Endothelial cell of umbilical vein (primary cell): ENCODE measurements at regions not wholly inside any gene's neighbourhood (a gene's known extent, or its start where the extent isn't known, plus 50 kb on each side); places are given as distances from the start of the nearest gene placed in this dataset.

Experiments
- BruUV-seq: library from RNA; stranded (reverse); fragments of 400-500 nt; replicated peaks from 2 replicates; lab custom pipeline; 2021; lab: Mats Ljungman, UMichigan
- CTCF ChIA-PET: fragments of 300-600, 350-600 bp; sonication (Branson Sonifier 250); formaldehyde crosslinking; loops from one replicate; lab custom pipeline; 2021; ENCODE audit warnings: antibody characterized with exemption, inconsistent platforms; lab: Charles Lee
- POLR2A ChIA-PET: fragments of 300-600, 350-600 bp; sonication (Branson Sonifier 250); formaldehyde crosslinking; loops from one replicate; lab custom pipeline; 2021; ENCODE audit warnings: antibody characterized with exemption, inconsistent platforms; lab: Charles Lee
- DNase-seq: peaks from one replicate; pipeline ENCODE4 v3.0.0-alpha.2; 2011; ENCODE audit warnings: low read depth, low spot score
- FAIRE-seq: peaks from 2 replicates; lab custom pipeline; 2011; peaks lifted over from hg19 to GRCh38; lab: Jason Lieb, UNC
- H2AFZ ChIP-seq: 2 replicates; pipeline ENCODE4 v1.6.0; 2012; ENCODE audit warnings: low read depth, low read length, control low read depth, inconsistent platforms
- H3K27ac ChIP-seq: 2 replicates; pipeline ENCODE4 v1.5.1; 2011; ENCODE audit warnings: low read depth, mild to moderate bottlenecking, control low read depth, low read length, moderate library complexity; ENCODE audit not compliant: insufficient read depth
- H3K27me3 ChIP-seq, 2 experiments: 2 replicates each; pipeline versions ENCODE4 v1.6.0 to v1.6.1; 2011; ENCODE audit warnings: low read length in 2 of 2, mixed read lengths in 1 of 2; ENCODE audit not compliant: control insufficient read depth in 2 of 2, insufficient read depth in 2 of 2
- H3K36me3 ChIP-seq, 2 experiments: 2 replicates in 1 of 2; 3 replicates in 1 of 2; pipeline ENCODE4 v1.5.1; 2011; ENCODE audit warnings: low read length in 2 of 2, mild to moderate bottlenecking in 1 of 2, moderate library complexity in 1 of 2; ENCODE audit not compliant: control insufficient read depth in 2 of 2, insufficient read depth in 2 of 2; ENCODE audit errors: extremely low read depth in 1 of 2
- H3K4me1 ChIP-seq: 3 replicates; pipeline ENCODE4 v1.5.1; 2011; ENCODE audit warnings: mild to moderate bottlenecking, low read length; ENCODE audit not compliant: control insufficient read depth, insufficient read depth; ENCODE audit errors: extremely low read depth
- H3K4me2 ChIP-seq: 2 replicates; pipeline ENCODE4 v1.6.1; 2011; ENCODE audit warnings: low read length, control low read depth, mixed read lengths; ENCODE audit not compliant: insufficient read depth
- H3K4me3 ChIP-seq, 3 experiments: fragments of 200-600 bp in 1 of 3; sonication (generic), shearing (Covaris generic) in 1 of 3; replicated peaks in 1 of 3; 2 replicates each; pipeline ENCODE4 v1.5.1; 2011 to 2016; ENCODE audit warnings: control low read depth in 3 of 3, low read length in 3 of 3, mild to moderate bottlenecking in 2 of 3, inconsistent platforms in 1 of 3, low read depth in 1 of 3, moderate library complexity in 1 of 3; ENCODE audit not compliant: insufficient read depth in 1 of 3
- H3K79me2 ChIP-seq: 2 replicates; pipeline ENCODE4 v1.6.0; 2012; ENCODE audit warnings: low read length, inconsistent platforms; ENCODE audit not compliant: control insufficient read depth, insufficient read depth
- H3K9ac ChIP-seq: replicated peaks from 2 replicates; pipeline ENCODE3; 2011; ENCODE audit warnings: low read length, control low read depth; ENCODE audit not compliant: insufficient read depth; ENCODE audit errors: extremely low read depth
- H3K9me1 ChIP-seq: replicated peaks from 3 replicates; pipeline ENCODE4 v1.6.0; 2011; ENCODE audit warnings: mild to moderate bottlenecking, low read length; ENCODE audit not compliant: control insufficient read depth, insufficient read depth; ENCODE audit errors: extremely low read depth
- H3K9me3 ChIP-seq: replicated peaks from 2 replicates; pipeline ENCODE4 v1.5.1; 2012; ENCODE audit warnings: low read length, inconsistent platforms; ENCODE audit not compliant: control insufficient read depth, insufficient read depth
- H4K20me1 ChIP-seq: replicated peaks from 2 replicates; pipeline ENCODE3; 2011; ENCODE audit warnings: mild to moderate bottlenecking, low read length; ENCODE audit not compliant: control insufficient read depth, insufficient read depth; ENCODE audit errors: extremely low read depth
- EZH2 ChIP-seq: IDR thresholded peaks from 2 replicates; pipeline ENCODE4 v1.6.1; 2012; ENCODE audit warnings: borderline replicate concordance, low read depth, mild to moderate bottlenecking, moderate library complexity, low read length, inconsistent platforms; ENCODE audit not compliant: severe bottlenecking
- FOS ChIP-seq: IDR thresholded peaks from 2 replicates; pipeline ENCODE4 v1.6.1; 2011; ENCODE audit warnings: mild to moderate bottlenecking, low read length, moderate library complexity, borderline replicate concordance; ENCODE audit not compliant: insufficient read depth
- GATA2 ChIP-seq: IDR thresholded peaks from 2 replicates; pipeline ENCODE4 v1.7.0; 2011; ENCODE audit warnings: low read depth, mild to moderate bottlenecking, moderate library complexity, mixed read lengths, low read length; ENCODE audit not compliant: insufficient read length, insufficient read depth
- JUN ChIP-seq: IDR thresholded peaks from 2 replicates; pipeline ENCODE4 v1.6.1; 2011; ENCODE audit warnings: borderline replicate concordance, low read depth; ENCODE audit not compliant: insufficient read length, insufficient read depth
- MYC ChIP-seq: IDR thresholded peaks from one replicate; pipeline ENCODE4 v1.6.1; 2011; ENCODE audit warnings: mild to moderate bottlenecking, low read depth, low read length
- POLR2A ChIP-seq: IDR thresholded peaks from 2 replicates; pipeline ENCODE4 v1.6.1; 2012; ENCODE audit warnings: low read depth, mild to moderate bottlenecking, control low read depth, low read length
- POLR2AphosphoS5 ChIP-seq: IDR thresholded peaks from 2 replicates; pipeline ENCODE4 v1.6.1; 2012; ENCODE audit warnings: low read depth, mild to moderate bottlenecking, control low read depth, low read length, moderate library complexity; ENCODE audit not compliant: insufficient read depth
- dilution Hi-C: fragments of 300-500 bp; cut with MboI; formaldehyde crosslinking; loops from one replicate; pipeline ENCODE4 v1.15.0; 2019; ENCODE audit warnings: low sequenced_read_pairs; ENCODE audit not compliant: extremely low pct_ligation_motif_present
- intact Hi-C: fragments of 100-400 bp; cut with micrococcal nuclease; formaldehyde crosslinking; loops from one replicate; pipeline ENCODE4 v1.10.0; 2022
- TF ChIP-seq, protein P1 (sequence below): IDR thresholded peaks from 2 replicates; pipeline ENCODE4 v1.6.1; 2011; ENCODE audit not compliant: insufficient read depth, insufficient read length
- TF ChIP-seq, protein P2 (sequence below), 2 donors: IDR thresholded peaks; 1 replicate in 1 of 2; 2 replicates in 1 of 2; pipeline ENCODE4 v1.5.1; 2011; ENCODE audit warnings: low read length in 2 of 2, mild to moderate bottlenecking in 2 of 2, moderate library complexity in 2 of 2, control low read depth in 1 of 2, inconsistent platforms in 1 of 2, low read depth in 1 of 2; ENCODE audit not compliant: insufficient read depth in 1 of 2; ENCODE audit errors: extremely low read depth in 1 of 2

DNA sequence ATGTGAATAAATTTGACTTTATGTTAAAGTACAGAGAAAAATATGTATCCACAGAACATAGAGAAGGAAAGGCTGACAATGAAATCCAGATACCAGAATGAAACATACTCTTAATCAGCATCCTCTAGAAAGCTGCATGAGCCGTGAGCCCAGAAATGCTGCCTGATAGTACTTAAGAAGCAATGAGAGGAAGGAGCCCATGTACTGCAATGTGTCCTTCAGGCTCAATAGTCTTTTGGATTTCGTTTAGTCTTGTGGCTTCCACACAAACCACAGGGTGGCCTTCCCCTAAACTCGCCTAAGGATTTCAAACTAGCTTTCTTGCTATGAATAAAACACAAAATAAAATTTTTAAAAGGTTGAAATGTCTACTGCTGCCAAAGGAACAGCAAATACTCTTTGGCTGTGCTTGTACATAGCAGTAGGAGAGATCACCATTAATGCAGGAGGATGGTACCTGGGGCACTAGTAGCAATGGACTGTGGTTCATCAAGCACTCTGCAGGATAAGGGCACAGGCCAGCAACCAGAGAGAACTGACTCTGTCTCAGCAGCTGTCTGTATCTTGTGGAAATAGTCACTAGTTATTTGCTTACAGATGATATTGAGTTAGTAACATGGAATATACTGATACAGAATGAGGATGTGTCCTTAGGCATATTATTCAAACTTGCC lies 988.3 kb upstream of the LRFN5 start:
- CTCF ChIA-PET: no interaction called here
- Histone ChIP-seq H3K27ac (no peak overlapping the region), H3K79me2 (no peaks in the 10 kb centered on the region), H3K4me3 (no peak overlapping the region), H3K4me1 (no peaks in the 10 kb centered on the region), H3K9me3 (peaks cover 3% of the 10 kb centered on the region), H3K4me2 (no peak overlapping the region), H3K27me3 (no peaks in the 10 kb centered on the region), H3K9me1 (no peaks in the 10 kb centered on the region), H3K9ac (no peak overlapping the region), H4K20me1 (no peaks in the 10 kb centered on the region), H3K36me3 (no peaks in the 10 kb centered on the region), H2AFZ (no peak overlapping the region)
- DNase-seq: no peak
- POLR2A ChIA-PET: no interaction called here
- no TSS peak for BruUV-seq
- intact Hi-C loops (no loop called here), dilution Hi-C loops (no loop called here)
- FAIRE-seq: no peak
- TF ChIP-seq FOS: no peak
- no peak for TF ChIP-seq POLR2A
- TF ChIP-seq, protein P1, sequence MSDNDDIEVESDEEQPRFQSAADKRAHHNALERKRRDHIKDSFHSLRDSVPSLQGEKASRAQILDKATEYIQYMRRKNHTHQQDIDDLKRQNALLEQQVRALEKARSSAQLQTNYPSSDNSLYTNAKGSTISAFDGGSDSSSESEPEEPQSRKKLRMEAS: no peak
- TF ChIP-seq EZH2: no peak
- TF ChIP-seq MYC: no peak
- no peak for TF ChIP-seq GATA2
- TF ChIP-seq POLR2AphosphoS5: no peak
- no peak for TF ChIP-seq JUN
- TF ChIP-seq, protein P2, sequence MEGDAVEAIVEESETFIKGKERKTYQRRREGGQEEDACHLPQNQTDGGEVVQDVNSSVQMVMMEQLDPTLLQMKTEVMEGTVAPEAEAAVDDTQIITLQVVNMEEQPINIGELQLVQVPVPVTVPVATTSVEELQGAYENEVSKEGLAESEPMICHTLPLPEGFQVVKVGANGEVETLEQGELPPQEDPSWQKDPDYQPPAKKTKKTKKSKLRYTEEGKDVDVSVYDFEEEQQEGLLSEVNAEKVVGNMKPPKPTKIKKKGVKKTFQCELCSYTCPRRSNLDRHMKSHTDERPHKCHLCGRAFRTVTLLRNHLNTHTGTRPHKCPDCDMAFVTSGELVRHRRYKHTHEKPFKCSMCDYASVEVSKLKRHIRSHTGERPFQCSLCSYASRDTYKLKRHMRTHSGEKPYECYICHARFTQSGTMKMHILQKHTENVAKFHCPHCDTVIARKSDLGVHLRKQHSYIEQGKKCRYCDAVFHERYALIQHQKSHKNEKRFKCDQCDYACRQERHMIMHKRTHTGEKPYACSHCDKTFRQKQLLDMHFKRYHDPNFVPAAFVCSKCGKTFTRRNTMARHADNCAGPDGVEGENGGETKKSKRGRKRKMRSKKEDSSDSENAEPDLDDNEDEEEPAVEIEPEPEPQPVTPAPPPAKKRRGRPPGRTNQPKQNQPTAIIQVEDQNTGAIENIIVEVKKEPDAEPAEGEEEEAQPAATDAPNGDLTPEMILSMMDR (IDR thresholded peaks at IDR 0.05; ENCODE audit: extremely low read depth in 1 of 2, insufficient read depth in 1 of 2, low read depth in 1 of 2, low read length in 2 of 2): no peak
